ENCODE measurements at regions not wholly inside any gene's neighbourhood (a gene's known extent, or its start where the extent isn't known, plus 50 kb on each side); places are given as distances from the start of the nearest gene placed in this dataset.

GRCh38 chr21:31530897-31531705, 128.4 kb upstream of the SOD1 start:
- Histone ChIP-seq H3K4me2 (ENCODE audit: insufficient read depth, low read length) (no peak overlapping the region), H3K27ac (ENCODE audit: low read depth, low read length) (no peak overlapping the region), H2AFZ (ENCODE audit: low read length) (no peak overlapping the region), H3K9me3 (ENCODE audit: low read depth, low read length) (no peaks in the 10 kb centered on the region), H4K20me1 (ENCODE audit: insufficient read depth, low read length) (no peaks in the 10 kb centered on the region), H3K4me1 (ENCODE audit: insufficient read depth, low read length) (no peaks in the 10 kb centered on the region), H3K36me3 (ENCODE audit: insufficient read depth, low read length) (no peaks in the 10 kb centered on the region), H3K4me3 (ENCODE audit: insufficient read depth, low read length) (no peak overlapping the region), H3K79me2 (ENCODE audit: insufficient read depth, low read length) (no peaks in the 10 kb centered on the region), H3K27me3 (ENCODE audit: insufficient read depth, low read length) (no peaks in the 10 kb centered on the region)
- TF ChIP-seq CTCF (IDR thresholded peaks at IDR 0.05; ENCODE audit: extremely low read depth, low read depth, low read length), result no peak
- DNase-seq (ENCODE audit: insufficient read length, low spot score, missing footprints), result no peak

GRCh38 chr21:31530364-31530763, 129.1 kb upstream of the SOD1 start:
- TF ChIP-seq CTCF (IDR thresholded peaks at IDR 0.05; ENCODE audit: extremely low read depth, low read depth, low read length), result no peak
- Histone ChIP-seq H3K4me1 (ENCODE audit: insufficient read depth, low read length) (no peaks in the 10 kb centered on the region), H3K4me2 (ENCODE audit: insufficient read depth, low read length) (no peak overlapping the region), H3K79me2 (ENCODE audit: insufficient read depth, low read length) (no peaks in the 10 kb centered on the region), H4K20me1 (ENCODE audit: insufficient read depth, low read length) (no peaks in the 10 kb centered on the region), H3K9me3 (ENCODE audit: low read depth, low read length) (no peaks in the 10 kb centered on the region), H3K4me3 (ENCODE audit: insufficient read depth, low read length) (no peak overlapping the region), H3K27ac (ENCODE audit: low read depth, low read length) (no peak overlapping the region), H3K27me3 (ENCODE audit: insufficient read depth, low read length) (no peaks in the 10 kb centered on the region), H2AFZ (ENCODE audit: low read length) (no peak overlapping the region), H3K36me3 (ENCODE audit: insufficient read depth, low read length) (no peaks in the 10 kb centered on the region)
- DNase-seq (ENCODE audit: insufficient read length, low spot score, missing footprints), result peak; percentile 68

- no peaks in the 10 kb centered on the region for H4K20me1 ChIP-seq (ENCODE audit: insufficient read depth, low read length)
- no peaks in the 10 kb centered on the region for H3K4me1 ChIP-seq (ENCODE audit: insufficient read depth, low read length)
- no peaks in the 10 kb centered on the region for H3K79me2 ChIP-seq (ENCODE audit: insufficient read depth, low read length)
- no peak overlapping the region for H3K4me2 ChIP-seq (ENCODE audit: insufficient read depth, low read length)
- no peak overlapping the region for H3K27ac ChIP-seq (ENCODE audit: low read depth, low read length)
- no peaks in the 10 kb centered on the region for H3K27me3 ChIP-seq (ENCODE audit: insufficient read depth, low read length)
- no peak overlapping the region for H3K4me3 ChIP-seq (ENCODE audit: insufficient read depth, low read length)
- no peak for DNase-seq (ENCODE audit: insufficient read length, low spot score, missing footprints)
- H3K36me3 ChIP-seq (ENCODE audit: insufficient read depth, low read length), result no peaks in the 10 kb centered on the region
- H3K9me3 ChIP-seq (ENCODE audit: low read depth, low read length), result no peaks in the 10 kb centered on the region
- no peak for TF ChIP-seq CTCF (IDR thresholded peaks at IDR 0.05; ENCODE audit: extremely low read depth, low read depth, low read length)
- H2AFZ ChIP-seq (ENCODE audit: low read length), result no peak overlapping the region
These were observed 130.1 kb upstream of the SOD1 start for GRCh38 chr21:31529406-31529805.

- no peaks in the 10 kb centered on the region for H3K36me3 ChIP-seq (ENCODE audit: insufficient read depth, low read length)
- H3K79me2 ChIP-seq (ENCODE audit: insufficient read depth, low read length), result no peaks in the 10 kb centered on the region
- H3K4me3 ChIP-seq (ENCODE audit: insufficient read depth, low read length), result no peak overlapping the region
- no peak overlapping the region for H3K4me2 ChIP-seq (ENCODE audit: insufficient read depth, low read length)
- TF ChIP-seq CTCF (IDR thresholded peaks at IDR 0.05; ENCODE audit: extremely low read depth, low read depth, low read length), result no peak
- no peaks in the 10 kb centered on the region for H3K4me1 ChIP-seq (ENCODE audit: insufficient read depth, low read length)
- no peaks in the 10 kb centered on the region for H4K20me1 ChIP-seq (ENCODE audit: insufficient read depth, low read length)
- H3K9me3 ChIP-seq (ENCODE audit: low read depth, low read length), result no peaks in the 10 kb centered on the region
- no peak overlapping the region for H3K27ac ChIP-seq (ENCODE audit: low read depth, low read length)
- no peak overlapping the region for H2AFZ ChIP-seq (ENCODE audit: low read length)
- peaks cover 2% of the 10 kb centered on the region for H3K27me3 ChIP-seq (ENCODE audit: insufficient read depth, low read length)
- no peak for DNase-seq (ENCODE audit: insufficient read length, low spot score, missing footprints)
These were observed 133.5 kb upstream of the SOD1 start for GRCh38 chr21:31526040-31526439.
